ENCODE measurements at regions not wholly inside any gene's neighbourhood (a gene's known extent, or its start where the extent isn't known, plus 50 kb on each side); places are given as distances from the start of the nearest gene placed in this dataset.

- no peaks in the 10 kb centered on the region for H3K27me3 Mint-ChIP-seq (ENCODE audit: unreplicated experiment)
- no peak overlapping the region for H3K4me3 Mint-ChIP-seq (ENCODE audit: unreplicated experiment)
- H3K36me3 Mint-ChIP-seq (ENCODE audit: low read depth, unreplicated experiment), result no peaks in the 10 kb centered on the region
Measured at GRCh38 chr2:217527590-217528202, 475.1 kb downstream of the TNS1 start.

GRCh38 chr2:217525076-217525475, 477.7 kb downstream of the TNS1 start:
- Mint-ChIP-seq H3K4me1 (ENCODE audit: unreplicated experiment) (peaks cover 5% of the 10 kb centered on the region), H3K27ac (ENCODE audit: unreplicated experiment) (no peak overlapping the region), H3K27me3 (ENCODE audit: unreplicated experiment) (no peaks in the 10 kb centered on the region)

More at GRCh38 chr2:217527590-217528202, 475.1 kb downstream of the TNS1 start:
- Mint-ChIP-seq H3K4me1 (ENCODE audit: unreplicated experiment) (peaks cover 9% of the 10 kb centered on the region), H3K27ac (ENCODE audit: unreplicated experiment) (no peak overlapping the region), H3K9me3 (ENCODE audit: unreplicated experiment) (no peaks in the 10 kb centered on the region)
- no peak for DNase-seq (ENCODE audit: low spot score)
- TF ChIP-seq CTCF (IDR thresholded peaks at IDR 0.05; ENCODE audit: unreplicated experiment), result no peak

GRCh38 chr2:217523286-217523685, 479.5 kb downstream of the TNS1 start:
- Mint-ChIP-seq H3K27ac (ENCODE audit: unreplicated experiment) (no peak overlapping the region), H3K9me3 (ENCODE audit: unreplicated experiment) (no peaks in the 10 kb centered on the region), H3K4me3 (ENCODE audit: unreplicated experiment) (no peak overlapping the region), H3K36me3 (ENCODE audit: low read depth, unreplicated experiment) (no peaks in the 10 kb centered on the region), H3K4me1 (ENCODE audit: unreplicated experiment) (no peaks in the 10 kb centered on the region), H3K27me3 (ENCODE audit: unreplicated experiment) (no peaks in the 10 kb centered on the region)
- no peak for TF ChIP-seq CTCF (IDR thresholded peaks at IDR 0.05; ENCODE audit: unreplicated experiment)
- no peak for DNase-seq (ENCODE audit: low spot score)

More at GRCh38 chr2:217525076-217525475, 477.7 kb downstream of the TNS1 start:
- H3K9me3 Mint-ChIP-seq (ENCODE audit: unreplicated experiment), result no peaks in the 10 kb centered on the region
- H3K4me3 Mint-ChIP-seq (ENCODE audit: unreplicated experiment), result no peak overlapping the region
- no peaks in the 10 kb centered on the region for H3K36me3 Mint-ChIP-seq (ENCODE audit: low read depth, unreplicated experiment)
- DNase-seq (ENCODE audit: low spot score), result no peak
- TF ChIP-seq CTCF (IDR thresholded peaks at IDR 0.05; ENCODE audit: unreplicated experiment), result no peak

GRCh38 chr2:217521820-217522219, 481.0 kb downstream of the TNS1 start:
- Mint-ChIP-seq H3K4me3 (ENCODE audit: unreplicated experiment) (no peak overlapping the region), H3K27ac (ENCODE audit: unreplicated experiment) (no peak overlapping the region), H3K36me3 (ENCODE audit: low read depth, unreplicated experiment) (no peaks in the 10 kb centered on the region), H3K27me3 (ENCODE audit: unreplicated experiment) (no peaks in the 10 kb centered on the region), H3K9me3 (ENCODE audit: unreplicated experiment) (no peaks in the 10 kb centered on the region), H3K4me1 (ENCODE audit: unreplicated experiment) (no peaks in the 10 kb centered on the region)
- TF ChIP-seq CTCF (IDR thresholded peaks at IDR 0.05; ENCODE audit: unreplicated experiment), result no peak
- DNase-seq (ENCODE audit: low spot score), result no peak

GRCh38 chr2:217520356-217521010, 482.3 kb downstream of the TNS1 start:
- no peak for TF ChIP-seq CTCF (IDR thresholded peaks at IDR 0.05; ENCODE audit: unreplicated experiment)
- Mint-ChIP-seq H3K27me3 (ENCODE audit: unreplicated experiment) (no peaks in the 10 kb centered on the region), H3K9me3 (ENCODE audit: unreplicated experiment) (no peaks in the 10 kb centered on the region), H3K4me1 (ENCODE audit: unreplicated experiment) (no peaks in the 10 kb centered on the region), H3K27ac (ENCODE audit: unreplicated experiment) (no peak overlapping the region), H3K4me3 (ENCODE audit: unreplicated experiment) (no peak overlapping the region), H3K36me3 (ENCODE audit: low read depth, unreplicated experiment) (no peaks in the 10 kb centered on the region)
- DNase-seq (ENCODE audit: low spot score), result no peak
